ENCODE measurements at regions not wholly inside any gene's neighbourhood (a gene's known extent, or its start where the extent isn't known, plus 50 kb on each side); places are given as distances from the start of the nearest gene placed in this dataset.

DNA sequence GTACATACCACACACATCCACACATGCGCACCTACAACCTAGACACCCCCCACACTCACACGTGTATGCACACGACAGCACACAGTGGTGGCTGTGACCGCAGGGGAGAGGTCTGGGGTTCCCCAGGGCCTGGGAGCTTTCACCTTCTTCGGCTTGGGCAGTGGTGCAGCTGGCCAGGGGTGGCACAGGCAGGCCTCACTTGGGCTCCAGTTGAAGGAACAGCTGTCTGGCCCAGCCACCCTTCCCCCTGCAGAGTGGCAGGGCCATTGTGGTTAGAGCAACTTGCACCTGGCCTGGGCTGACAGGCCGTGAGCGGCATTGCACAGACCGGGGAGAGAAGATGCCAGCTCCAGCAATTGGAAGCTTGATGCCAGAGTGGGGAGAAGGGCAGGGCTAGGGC is 114.5 kb upstream of the GSE1 start:
- peak overlapping the region; percentile 1 for H3K27ac Mint-ChIP-seq
- no peaks in the 10 kb centered on the region for H3K36me3 Mint-ChIP-seq (ENCODE audit: insufficient read depth)
- TF ChIP-seq, protein P1, sequence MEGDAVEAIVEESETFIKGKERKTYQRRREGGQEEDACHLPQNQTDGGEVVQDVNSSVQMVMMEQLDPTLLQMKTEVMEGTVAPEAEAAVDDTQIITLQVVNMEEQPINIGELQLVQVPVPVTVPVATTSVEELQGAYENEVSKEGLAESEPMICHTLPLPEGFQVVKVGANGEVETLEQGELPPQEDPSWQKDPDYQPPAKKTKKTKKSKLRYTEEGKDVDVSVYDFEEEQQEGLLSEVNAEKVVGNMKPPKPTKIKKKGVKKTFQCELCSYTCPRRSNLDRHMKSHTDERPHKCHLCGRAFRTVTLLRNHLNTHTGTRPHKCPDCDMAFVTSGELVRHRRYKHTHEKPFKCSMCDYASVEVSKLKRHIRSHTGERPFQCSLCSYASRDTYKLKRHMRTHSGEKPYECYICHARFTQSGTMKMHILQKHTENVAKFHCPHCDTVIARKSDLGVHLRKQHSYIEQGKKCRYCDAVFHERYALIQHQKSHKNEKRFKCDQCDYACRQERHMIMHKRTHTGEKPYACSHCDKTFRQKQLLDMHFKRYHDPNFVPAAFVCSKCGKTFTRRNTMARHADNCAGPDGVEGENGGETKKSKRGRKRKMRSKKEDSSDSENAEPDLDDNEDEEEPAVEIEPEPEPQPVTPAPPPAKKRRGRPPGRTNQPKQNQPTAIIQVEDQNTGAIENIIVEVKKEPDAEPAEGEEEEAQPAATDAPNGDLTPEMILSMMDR (IDR thresholded peaks at IDR 0.05; ENCODE audit: unreplicated experiment) = no peak
- peaks cover 12% of the 10 kb centered on the region for H3K4me1 Mint-ChIP-seq (ENCODE audit: low read depth)
- H3K9me3 Mint-ChIP-seq (ENCODE audit: low read depth) = no peaks in the 10 kb centered on the region
- no peak overlapping the region for H3K4me3 Mint-ChIP-seq (ENCODE audit: low read depth)
- peaks cover 4% of the 10 kb centered on the region for H3K27me3 Mint-ChIP-seq
- no peak for DNase-seq (ENCODE audit: low spot score, unreplicated experiment)

DNA sequence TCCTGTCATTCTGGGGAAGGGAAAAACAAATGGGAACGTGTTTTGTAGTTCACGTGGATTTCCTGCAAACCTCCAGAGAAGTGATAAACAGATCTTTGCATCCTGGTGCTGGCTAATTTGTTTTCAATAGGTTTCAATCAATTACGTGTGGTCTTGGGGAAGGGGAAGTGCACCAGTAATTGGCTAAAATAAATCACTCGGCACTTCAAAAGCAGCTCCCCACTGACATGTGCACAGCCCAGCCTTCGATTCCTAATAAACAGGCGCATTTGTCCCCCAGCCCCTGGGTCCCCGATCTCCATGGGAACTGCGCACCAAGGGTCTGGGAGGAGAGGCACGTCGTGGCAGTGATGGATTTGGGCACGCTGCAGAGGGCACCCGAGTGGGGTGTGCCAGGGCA is 112.9 kb upstream of the GSE1 start:
- no peak for DNase-seq (ENCODE audit: low spot score, unreplicated experiment)
- Mint-ChIP-seq H3K27me3 (peaks cover 6% of the 10 kb centered on the region), H3K4me3 (ENCODE audit: low read depth) (no peak overlapping the region), H3K36me3 (ENCODE audit: insufficient read depth) (no peaks in the 10 kb centered on the region), H3K27ac (no peak overlapping the region), H3K4me1 (ENCODE audit: low read depth) (peaks cover 12% of the 10 kb centered on the region), H3K9me3 (ENCODE audit: low read depth) (no peaks in the 10 kb centered on the region)
- TF ChIP-seq, protein P1 (IDR thresholded peaks at IDR 0.05; ENCODE audit: unreplicated experiment) = no peak

DNA sequence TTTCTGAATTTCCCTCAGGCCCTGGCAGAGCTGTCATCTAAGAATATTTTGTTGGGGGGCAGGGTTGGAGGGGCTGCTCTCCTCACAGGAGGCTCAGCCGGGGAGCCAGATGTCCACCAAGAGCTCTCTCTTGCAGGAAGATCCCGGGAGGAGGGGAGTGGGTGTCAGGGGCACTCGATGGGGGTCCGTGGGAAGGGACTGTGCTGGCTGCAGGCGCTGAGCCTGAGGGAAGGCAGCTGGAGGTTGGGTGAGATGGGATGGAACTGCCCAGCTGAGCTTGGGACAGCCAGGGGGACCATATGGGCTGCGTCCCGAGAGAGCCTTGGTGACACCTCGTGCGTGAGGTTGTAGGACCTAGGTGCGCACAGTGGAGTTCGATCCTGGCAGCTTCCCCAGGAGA is 111.2 kb upstream of the GSE1 start:
- no peak overlapping the region for H3K27ac Mint-ChIP-seq
- no peaks in the 10 kb centered on the region for H3K36me3 Mint-ChIP-seq (ENCODE audit: insufficient read depth)
- H3K4me3 Mint-ChIP-seq (ENCODE audit: low read depth) = no peak overlapping the region
- peaks cover 12% of the 10 kb centered on the region for H3K4me1 Mint-ChIP-seq (ENCODE audit: low read depth)
- TF ChIP-seq, protein P1 (IDR thresholded peaks at IDR 0.05; ENCODE audit: unreplicated experiment) = no peak
- no peaks in the 10 kb centered on the region for H3K9me3 Mint-ChIP-seq (ENCODE audit: low read depth)
- no peak for DNase-seq (ENCODE audit: low spot score, unreplicated experiment)
- H3K27me3 Mint-ChIP-seq = peaks cover 6% of the 10 kb centered on the region

DNA sequence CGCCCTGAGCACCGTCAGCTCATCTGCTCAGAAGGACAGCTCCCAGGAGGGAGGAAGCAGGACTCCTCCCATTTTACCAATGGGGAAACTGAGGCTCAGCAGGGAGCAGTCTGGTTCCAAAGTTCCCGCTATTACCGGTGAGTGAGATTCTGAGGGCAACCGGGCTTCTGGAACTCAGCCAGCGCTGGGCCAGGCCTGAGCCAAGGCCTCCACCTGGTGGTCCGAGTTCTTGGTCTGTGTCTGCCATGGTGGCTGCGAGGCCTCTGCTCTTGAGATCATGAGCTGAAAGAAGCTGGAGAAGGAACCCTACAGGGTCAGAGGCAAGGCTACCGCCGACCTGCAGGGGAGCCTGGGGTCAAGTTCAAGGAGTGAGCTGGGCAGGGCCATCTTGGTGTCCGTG is 110.8 kb upstream of the GSE1 start:
- Mint-ChIP-seq H3K27me3 (peaks cover 6% of the 10 kb centered on the region), H3K4me1 (ENCODE audit: low read depth) (peaks cover 12% of the 10 kb centered on the region), H3K9me3 (ENCODE audit: low read depth) (no peaks in the 10 kb centered on the region), H3K36me3 (ENCODE audit: insufficient read depth) (no peaks in the 10 kb centered on the region), H3K4me3 (ENCODE audit: low read depth) (no peak overlapping the region), H3K27ac (peak overlapping the region; percentile 59)
- DNase-seq (ENCODE audit: low spot score, unreplicated experiment) = no peak
- TF ChIP-seq, protein P1 (IDR thresholded peaks at IDR 0.05; ENCODE audit: unreplicated experiment) = no peak

DNA sequence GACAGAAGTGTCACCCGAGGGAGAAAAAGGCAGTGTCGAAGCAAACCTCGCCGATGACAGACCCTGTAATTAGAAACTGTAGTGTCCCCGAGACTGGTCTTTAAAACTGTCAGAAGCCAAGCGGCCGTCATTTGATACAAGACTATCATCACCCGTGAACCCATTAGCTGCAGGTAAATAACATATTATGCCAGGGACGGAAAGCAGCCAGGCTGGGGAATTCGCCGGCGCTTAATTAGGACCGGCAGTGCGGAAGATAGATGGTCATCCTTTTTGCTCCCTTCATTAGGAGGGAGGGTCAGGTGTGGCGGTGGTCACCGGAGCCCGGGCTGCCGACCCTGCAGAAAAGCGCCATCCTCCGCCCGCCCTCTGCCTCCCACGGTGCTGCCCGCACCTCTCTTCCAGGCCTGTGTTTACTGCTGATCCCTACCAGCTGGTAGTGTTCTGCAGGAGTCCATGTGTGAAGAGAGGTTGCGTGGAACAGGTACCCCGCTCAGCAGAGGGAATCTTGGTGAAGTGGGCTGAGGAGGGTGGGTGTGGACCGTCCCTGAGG is 109.4 kb upstream of the GSE1 start:
- peaks cover 12% of the 10 kb centered on the region for H3K4me1 Mint-ChIP-seq (ENCODE audit: low read depth)
- no peak for DNase-seq (ENCODE audit: low spot score, unreplicated experiment)
- peaks cover 9% of the 10 kb centered on the region for H3K27me3 Mint-ChIP-seq
- no peaks in the 10 kb centered on the region for H3K9me3 Mint-ChIP-seq (ENCODE audit: low read depth)
- no peak overlapping the region for H3K27ac Mint-ChIP-seq
- H3K4me3 Mint-ChIP-seq (ENCODE audit: low read depth) = no peak overlapping the region
- TF ChIP-seq, protein P1 (IDR thresholded peaks at IDR 0.05; ENCODE audit: unreplicated experiment) = no peak
- no peaks in the 10 kb centered on the region for H3K36me3 Mint-ChIP-seq (ENCODE audit: insufficient read depth)
